Glutamatergic neuron (in vitro differentiated cells): ENCODE measurements at regions not wholly inside any gene's neighbourhood (a gene's known extent, or its start where the extent isn't known, plus 50 kb on each side); places are given as distances from the start of the nearest gene placed in this dataset.

ENCODE experiments used
- DNase-seq: peaks from one replicate; pipeline ENCODE4 v3.0.0; 2022
- H3K27ac Mint-ChIP-seq: one replicate; pipeline ENCODE4 v1.8.0; 2020; ENCODE audit warnings: mild to moderate bottlenecking, mixed read lengths, inconsistent platforms; ENCODE audit not compliant: unreplicated experiment
- H3K27me3 Mint-ChIP-seq: one replicate; pipeline ENCODE4 v1.8.0; 2020; ENCODE audit warnings: mild to moderate bottlenecking, moderate library complexity, mixed read lengths, inconsistent platforms; ENCODE audit not compliant: unreplicated experiment
- H3K36me3 Mint-ChIP-seq: one replicate; pipeline ENCODE4 v1.8.0; 2020; ENCODE audit warnings: mild to moderate bottlenecking, mixed read lengths, inconsistent platforms; ENCODE audit not compliant: unreplicated experiment
- H3K4me1 Mint-ChIP-seq: one replicate; pipeline ENCODE4 v1.8.0; 2020; ENCODE audit warnings: mild to moderate bottlenecking, low read depth, mixed read lengths, inconsistent platforms; ENCODE audit not compliant: unreplicated experiment
- H3K4me3 Mint-ChIP-seq: one replicate; pipeline ENCODE4 v1.8.0; 2020; ENCODE audit warnings: mild to moderate bottlenecking, mixed read lengths, inconsistent platforms; ENCODE audit not compliant: unreplicated experiment
- H3K9me3 Mint-ChIP-seq: one replicate; pipeline ENCODE4 v1.8.0; 2020; ENCODE audit warnings: mild to moderate bottlenecking, moderate library complexity, mixed read lengths, inconsistent platforms; ENCODE audit not compliant: unreplicated experiment
- CTCF ChIP-seq: fragments of 200-600 bp; sonication (generic); IDR thresholded peaks from one replicate; pipeline ENCODE4 v1.5.0; 2021; ENCODE audit not compliant: partially characterized antibody, unreplicated experiment

- peaks cover 5% of the 10 kb centered on the region for H3K27me3 Mint-ChIP-seq
- peaks cover 12% of the 10 kb centered on the region for H3K4me1 Mint-ChIP-seq
- TF ChIP-seq CTCF = no peak
- peaks cover 6% of the 10 kb centered on the region for H3K9me3 Mint-ChIP-seq
- DNase-seq = no peak
- H3K4me3 Mint-ChIP-seq = no peak overlapping the region
- H3K36me3 Mint-ChIP-seq = no peaks in the 10 kb centered on the region
- H3K27ac Mint-ChIP-seq = no peak overlapping the region
Measured at GRCh38 chr9:129381481-129381957, 203.5 kb upstream of the IER5L start.

GRCh38 chr9:129380961-129381401, 202.9 kb upstream of the IER5L start:
- Mint-ChIP-seq H3K4me1 (peaks cover 11% of the 10 kb centered on the region), H3K27ac (no peak overlapping the region)

GRCh38 chr9:129379886-129380285, 201.8 kb upstream of the IER5L start:
- Mint-ChIP-seq H3K36me3 (no peaks in the 10 kb centered on the region), H3K4me1 (peaks cover 9% of the 10 kb centered on the region)

More at GRCh38 chr9:129380961-129381401, 202.9 kb upstream of the IER5L start:
- Mint-ChIP-seq H3K27me3 (peaks cover 5% of the 10 kb centered on the region), H3K36me3 (no peaks in the 10 kb centered on the region), H3K4me3 (no peak overlapping the region), H3K9me3 (peaks cover 6% of the 10 kb centered on the region)
- no peak for TF ChIP-seq CTCF
- DNase-seq = no peak

GRCh38 chr9:129379181-129379836, 201.2 kb upstream of the IER5L start:
- Mint-ChIP-seq H3K4me3 (no peak overlapping the region), H3K27ac (no peak overlapping the region), H3K9me3 (peaks cover 3% of the 10 kb centered on the region), H3K36me3 (no peaks in the 10 kb centered on the region), H3K27me3 (no peaks in the 10 kb centered on the region), H3K4me1 (peaks cover 9% of the 10 kb centered on the region)
- no peak for TF ChIP-seq CTCF
- DNase-seq = no peak

More at GRCh38 chr9:129379886-129380285, 201.8 kb upstream of the IER5L start:
- Mint-ChIP-seq H3K27ac (no peak overlapping the region), H3K4me3 (no peak overlapping the region), H3K9me3 (peaks cover under 1% of the 10 kb centered on the region), H3K27me3 (peaks cover 5% of the 10 kb centered on the region)
- no peak for TF ChIP-seq CTCF
- DNase-seq = no peak

- DNase-seq = no peak
- Mint-ChIP-seq H3K36me3 (no peaks in the 10 kb centered on the region), H3K9me3 (peaks cover 3% of the 10 kb centered on the region), H3K4me1 (peaks cover 9% of the 10 kb centered on the region), H3K4me3 (no peak overlapping the region), H3K27me3 (no peaks in the 10 kb centered on the region), H3K27ac (peak overlapping the region; percentile 45)
- TF ChIP-seq CTCF = no peak
Measured at GRCh38 chr9:129377931-129378661, 200.0 kb upstream of the IER5L start.
